ENCODE measurements at regions not wholly inside any gene's neighbourhood (a gene's known extent, or its start where the extent isn't known, plus 50 kb on each side); places are given as distances from the start of the nearest gene placed in this dataset.

- no peak overlapping the region for H3K27ac ChIP-seq (ENCODE audit: low read depth, low read length)
- H3K36me3 ChIP-seq (ENCODE audit: control insufficient read depth in 5 of 5, insufficient read depth in 5 of 5, low read length in 5 of 5), result no peaks in the 10 kb centered on the region
- H3K9me3 ChIP-seq (ENCODE audit: control insufficient read depth in 5 of 5, low read length in 5 of 5), result no peaks in the 10 kb centered on the region
- no peaks in the 10 kb centered on the region for H3K27me3 ChIP-seq (ENCODE audit: control insufficient read depth in 5 of 5, insufficient read depth in 4 of 5, low read length in 5 of 5)
- H3K4me1 ChIP-seq (ENCODE audit: control insufficient read depth in 5 of 5, insufficient read depth in 5 of 5, low read length in 5 of 5), result no peaks in the 10 kb centered on the region
- no peak overlapping the region for H3K9ac ChIP-seq (ENCODE audit: low read length in 5 of 5)
- H3K4me3 ChIP-seq (ENCODE audit: low read depth in 1 of 5, low read length in 5 of 5), result no peak overlapping the region
These were observed 143.2 kb downstream of the RMI1 start for GRCh38 chr9:84123648-84124406.

GRCh38 chr9:84125046-84125445 is 144.4 kb downstream of the RMI1 start:
- Histone ChIP-seq H3K27ac (ENCODE audit: low read depth, low read length) (no peak overlapping the region), H3K4me3 (ENCODE audit: low read depth in 1 of 5, low read length in 5 of 5) (no peak overlapping the region), H3K4me1 (ENCODE audit: control insufficient read depth in 5 of 5, insufficient read depth in 5 of 5, low read length in 5 of 5) (no peaks in the 10 kb centered on the region), H3K27me3 (ENCODE audit: control insufficient read depth in 5 of 5, insufficient read depth in 4 of 5, low read length in 5 of 5) (no peaks in the 10 kb centered on the region), H3K9me3 (ENCODE audit: control insufficient read depth in 5 of 5, low read length in 5 of 5) (no peaks in the 10 kb centered on the region), H3K36me3 (ENCODE audit: control insufficient read depth in 5 of 5, insufficient read depth in 5 of 5, low read length in 5 of 5) (no peaks in the 10 kb centered on the region), H3K9ac (ENCODE audit: low read length in 5 of 5) (no peak overlapping the region)

GRCh38 chr9:84129529-84129928 is 148.9 kb downstream of the RMI1 start:
- no peak overlapping the region for H3K9ac ChIP-seq (ENCODE audit: low read length in 5 of 5)

GRCh38 chr9:84136119-84136868 is 155.7 kb downstream of the RMI1 start:
- no peak overlapping the region for H3K9ac ChIP-seq (ENCODE audit: low read length in 5 of 5)
- H3K9me3 ChIP-seq (ENCODE audit: control insufficient read depth in 5 of 5, low read length in 5 of 5), result no peaks in the 10 kb centered on the region
- H3K4me1 ChIP-seq (ENCODE audit: control insufficient read depth in 5 of 5, insufficient read depth in 5 of 5, low read length in 5 of 5), result peaks cover 0 to 23% (median 19%) of the 10 kb centered on the region in 5 donors
- no peak overlapping the region for H3K27ac ChIP-seq (ENCODE audit: low read depth, low read length)
- H3K4me3 ChIP-seq (ENCODE audit: low read depth in 1 of 5, low read length in 5 of 5), result no peak overlapping the region
- H3K36me3 ChIP-seq (ENCODE audit: control insufficient read depth in 5 of 5, insufficient read depth in 5 of 5, low read length in 5 of 5), result no peaks in the 10 kb centered on the region
- peaks cover 0 to 13% (median 9%) of the 10 kb centered on the region in 5 donors for H3K27me3 ChIP-seq (ENCODE audit: control insufficient read depth in 5 of 5, insufficient read depth in 4 of 5, low read length in 5 of 5)

More at GRCh38 chr9:84129529-84129928, 148.9 kb downstream of the RMI1 start:
- Histone ChIP-seq H3K9me3 (ENCODE audit: control insufficient read depth in 5 of 5, low read length in 5 of 5) (no peaks in the 10 kb centered on the region), H3K4me1 (ENCODE audit: control insufficient read depth in 5 of 5, insufficient read depth in 5 of 5, low read length in 5 of 5) (no peaks in the 10 kb centered on the region), H3K4me3 (ENCODE audit: low read depth in 1 of 5, low read length in 5 of 5) (no peak overlapping the region), H3K36me3 (ENCODE audit: control insufficient read depth in 5 of 5, insufficient read depth in 5 of 5, low read length in 5 of 5) (no peaks in the 10 kb centered on the region), H3K27ac (ENCODE audit: low read depth, low read length) (no peak overlapping the region), H3K27me3 (ENCODE audit: control insufficient read depth in 5 of 5, insufficient read depth in 4 of 5, low read length in 5 of 5) (no peaks in the 10 kb centered on the region)

- H3K27me3 ChIP-seq (ENCODE audit: control insufficient read depth in 5 of 5, insufficient read depth in 4 of 5, low read length in 5 of 5), result peaks cover 3 to 23% (median 16%) of the 10 kb centered on the region in 5 donors
- no peak overlapping the region for H3K9ac ChIP-seq (ENCODE audit: low read length in 5 of 5)
- no peaks in the 10 kb centered on the region for H3K9me3 ChIP-seq (ENCODE audit: control insufficient read depth in 5 of 5, low read length in 5 of 5)
- no peak overlapping the region for H3K27ac ChIP-seq (ENCODE audit: low read depth, low read length)
- no peak overlapping the region for H3K4me3 ChIP-seq (ENCODE audit: low read depth in 1 of 5, low read length in 5 of 5)
- peaks cover 0 to 23% (median 19%) of the 10 kb centered on the region in 5 donors for H3K4me1 ChIP-seq (ENCODE audit: control insufficient read depth in 5 of 5, insufficient read depth in 5 of 5, low read length in 5 of 5)
- no peaks in the 10 kb centered on the region for H3K36me3 ChIP-seq (ENCODE audit: control insufficient read depth in 5 of 5, insufficient read depth in 5 of 5, low read length in 5 of 5)
These were observed 157.4 kb downstream of the RMI1 start for GRCh38 chr9:84137968-84138367.

GRCh38 chr9:84138541-84138940 is 157.9 kb downstream of the RMI1 start:
- no peak overlapping the region for H3K9ac ChIP-seq (ENCODE audit: low read length in 5 of 5)
- H3K4me3 ChIP-seq (ENCODE audit: low read depth in 1 of 5, low read length in 5 of 5), result no peak overlapping the region
- H3K27me3 ChIP-seq (ENCODE audit: control insufficient read depth in 5 of 5, insufficient read depth in 4 of 5, low read length in 5 of 5), result peaks cover 6 to 28% (median 16%) of the 10 kb centered on the region in 5 donors
- no peak overlapping the region for H3K27ac ChIP-seq (ENCODE audit: low read depth, low read length)
- peaks cover 0 to 23% (median 19%) of the 10 kb centered on the region in 5 donors for H3K4me1 ChIP-seq (ENCODE audit: control insufficient read depth in 5 of 5, insufficient read depth in 5 of 5, low read length in 5 of 5)
- no peaks in the 10 kb centered on the region for H3K9me3 ChIP-seq (ENCODE audit: control insufficient read depth in 5 of 5, low read length in 5 of 5)
- no peaks in the 10 kb centered on the region for H3K36me3 ChIP-seq (ENCODE audit: control insufficient read depth in 5 of 5, insufficient read depth in 5 of 5, low read length in 5 of 5)

- Histone ChIP-seq H3K4me3 (ENCODE audit: low read depth in 1 of 5, low read length in 5 of 5) (peak overlapping the region in 1 of 5 donors; percentile 23), H3K27me3 (ENCODE audit: control insufficient read depth in 5 of 5, insufficient read depth in 4 of 5, low read length in 5 of 5) (peaks cover 7 to 28% (median 16%) of the 10 kb centered on the region in 5 donors), H3K27ac (ENCODE audit: low read depth, low read length) (no peak overlapping the region), H3K36me3 (ENCODE audit: control insufficient read depth in 5 of 5, insufficient read depth in 5 of 5, low read length in 5 of 5) (no peaks in the 10 kb centered on the region), H3K9me3 (ENCODE audit: control insufficient read depth in 5 of 5, low read length in 5 of 5) (no peaks in the 10 kb centered on the region), H3K9ac (ENCODE audit: low read length in 5 of 5) (no peak overlapping the region), H3K4me1 (ENCODE audit: control insufficient read depth in 5 of 5, insufficient read depth in 5 of 5, low read length in 5 of 5) (peaks cover 0 to 23% (median 19%) of the 10 kb centered on the region in 5 donors)
These were observed 158.9 kb downstream of the RMI1 start for GRCh38 chr9:84139296-84140070.

GRCh38 chr9:84140535-84141101 is 160.0 kb downstream of the RMI1 start:
- no peaks in the 10 kb centered on the region for H3K36me3 ChIP-seq (ENCODE audit: control insufficient read depth in 5 of 5, insufficient read depth in 5 of 5, low read length in 5 of 5)
- peaks cover 0 to 26% (median 19%) of the 10 kb centered on the region in 5 donors for H3K4me1 ChIP-seq (ENCODE audit: control insufficient read depth in 5 of 5, insufficient read depth in 5 of 5, low read length in 5 of 5)
- H3K9me3 ChIP-seq (ENCODE audit: control insufficient read depth in 5 of 5, low read length in 5 of 5), result no peaks in the 10 kb centered on the region
- no peak overlapping the region for H3K27ac ChIP-seq (ENCODE audit: low read depth, low read length)
- peaks cover 7 to 28% (median 16%) of the 10 kb centered on the region in 5 donors for H3K27me3 ChIP-seq (ENCODE audit: control insufficient read depth in 5 of 5, insufficient read depth in 4 of 5, low read length in 5 of 5)
- H3K9ac ChIP-seq (ENCODE audit: low read length in 5 of 5), result peak overlapping the region in 1 of 5 donors; percentile 44
- peak overlapping the region; percentile 13 to 64 (median 60) for H3K4me3 ChIP-seq (ENCODE audit: low read depth in 1 of 5, low read length in 5 of 5)

- H3K27ac ChIP-seq (ENCODE audit: low read depth, low read length), result no peak overlapping the region
- H3K9ac ChIP-seq (ENCODE audit: low read length in 5 of 5), result no peak overlapping the region
- peaks cover 7 to 28% (median 16%) of the 10 kb centered on the region in 5 donors for H3K27me3 ChIP-seq (ENCODE audit: control insufficient read depth in 5 of 5, insufficient read depth in 4 of 5, low read length in 5 of 5)
- H3K36me3 ChIP-seq (ENCODE audit: control insufficient read depth in 5 of 5, insufficient read depth in 5 of 5, low read length in 5 of 5), result no peaks in the 10 kb centered on the region
- H3K4me3 ChIP-seq (ENCODE audit: low read depth in 1 of 5, low read length in 5 of 5), result no peak overlapping the region
- no peaks in the 10 kb centered on the region for H3K9me3 ChIP-seq (ENCODE audit: control insufficient read depth in 5 of 5, low read length in 5 of 5)
- H3K4me1 ChIP-seq (ENCODE audit: control insufficient read depth in 5 of 5, insufficient read depth in 5 of 5, low read length in 5 of 5), result peaks cover 0 to 39% (median 22%) of the 10 kb centered on the region in 5 donors
These were observed 161.3 kb downstream of the RMI1 start for GRCh38 chr9:84141741-84142370.

All from subcutaneous abdominal adipose tissue (tissue), 5 donors.